ENCODE measurements at regions not wholly inside any gene's neighbourhood (a gene's known extent, or its start where the extent isn't known, plus 50 kb on each side); places are given as distances from the start of the nearest gene placed in this dataset.

DNA sequence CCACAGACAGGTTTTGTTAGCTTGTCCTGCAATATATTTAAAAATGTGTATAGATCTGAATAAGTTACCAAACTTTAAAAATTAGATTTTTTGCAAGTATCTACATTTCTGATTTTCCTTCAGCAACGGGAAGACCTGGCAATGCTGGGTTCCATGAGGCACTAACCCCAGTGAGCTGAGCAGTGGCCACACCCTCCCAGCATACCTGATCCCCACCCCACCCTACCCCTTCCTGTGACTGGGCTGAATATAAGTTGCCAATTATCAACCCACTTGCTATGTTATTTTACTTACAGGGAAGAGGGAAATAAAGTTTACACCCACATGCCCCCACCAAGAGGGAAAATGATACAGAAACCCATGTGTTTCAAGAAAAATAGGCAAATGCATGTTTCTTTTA is 70.3 kb upstream of the RALGAPA2 start:
- TF ChIP-seq, protein P1, sequence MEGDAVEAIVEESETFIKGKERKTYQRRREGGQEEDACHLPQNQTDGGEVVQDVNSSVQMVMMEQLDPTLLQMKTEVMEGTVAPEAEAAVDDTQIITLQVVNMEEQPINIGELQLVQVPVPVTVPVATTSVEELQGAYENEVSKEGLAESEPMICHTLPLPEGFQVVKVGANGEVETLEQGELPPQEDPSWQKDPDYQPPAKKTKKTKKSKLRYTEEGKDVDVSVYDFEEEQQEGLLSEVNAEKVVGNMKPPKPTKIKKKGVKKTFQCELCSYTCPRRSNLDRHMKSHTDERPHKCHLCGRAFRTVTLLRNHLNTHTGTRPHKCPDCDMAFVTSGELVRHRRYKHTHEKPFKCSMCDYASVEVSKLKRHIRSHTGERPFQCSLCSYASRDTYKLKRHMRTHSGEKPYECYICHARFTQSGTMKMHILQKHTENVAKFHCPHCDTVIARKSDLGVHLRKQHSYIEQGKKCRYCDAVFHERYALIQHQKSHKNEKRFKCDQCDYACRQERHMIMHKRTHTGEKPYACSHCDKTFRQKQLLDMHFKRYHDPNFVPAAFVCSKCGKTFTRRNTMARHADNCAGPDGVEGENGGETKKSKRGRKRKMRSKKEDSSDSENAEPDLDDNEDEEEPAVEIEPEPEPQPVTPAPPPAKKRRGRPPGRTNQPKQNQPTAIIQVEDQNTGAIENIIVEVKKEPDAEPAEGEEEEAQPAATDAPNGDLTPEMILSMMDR (IDR thresholded peaks at IDR 0.05; ENCODE audit: insufficient read depth, low read depth, low read length): no peak
- no peak for TF ChIP-seq EZH2 (IDR thresholded peaks at IDR 0.05; ENCODE audit: insufficient read depth, low read length)
